SK-N-SH (cell line): ENCODE measurements at regions not wholly inside any gene's neighbourhood (a gene's known extent, or its start where the extent isn't known, plus 50 kb on each side); places are given as distances from the start of the nearest gene placed in this dataset.
A peak's percentile ranks its signal among the peaks of the same experiment; 100 is the strongest.

Source experiments
- CTCF ChIA-PET: fragments of 300-600, 350-600 bp; formaldehyde crosslinking; extraction: SDS; loops from one replicate; lab custom pipeline; 2021; lab: Yijun Ruan, JAX
- POLR2A ChIA-PET: fragments of 350-600 bp; sonication (Branson Sonifier 250); formaldehyde crosslinking; extraction: SDS; loops from one replicate; lab custom pipeline; 2020; ENCODE audit warnings: antibody characterized with exemption, inconsistent platforms; lab: Yijun Ruan, JAX
- DNase-seq: peaks from one replicate; pipeline ENCODE4 v3.0.0; 2012
- H2AFZ ChIP-seq: fragments of 200-600 bp; sonication (generic); 2 replicates; pipeline ENCODE4 v1.8.1; 2016; ENCODE audit warnings: antibody characterized with exemption, mild to moderate bottlenecking, low read depth
- H3F3A ChIP-seq: fragments of 200-600 bp; sonication (generic); replicated peaks from 2 replicates; pipeline ENCODE3; 2016; ENCODE audit warnings: antibody characterized with exemption, mild to moderate bottlenecking; ENCODE audit not compliant: insufficient read depth
- H3K27ac ChIP-seq, 2 experiments: fragments of 200-500 bp in 1 of 2; fragments of 200-600 bp in 1 of 2; sonication (Bioruptor generic) in 1 of 2; sonication (generic), shearing (Covaris generic) in 1 of 2; 2 replicates each; pipeline versions ENCODE4 v1.5.1 to v1.6.1; 2014 to 2016; ENCODE audit warnings: low read depth in 2 of 2, inconsistent platforms in 1 of 2, low read length in 1 of 2, mild to moderate bottlenecking in 1 of 2, mixed read lengths in 1 of 2
- H3K27me3 ChIP-seq: fragments of 200-600 bp; sonication (generic), shearing (Covaris generic); 2 replicates; pipeline ENCODE4 v1.6.1; 2016; ENCODE audit warnings: mixed run types; ENCODE audit not compliant: insufficient read depth
- H3K36me3 ChIP-seq, 2 experiments: fragments of 200-500 bp in 1 of 2; fragments of 200-600 bp in 1 of 2; sonication (Bioruptor generic) in 1 of 2; sonication (generic) in 1 of 2; replicated peaks in 1 of 2; 2 replicates each; pipeline versions ENCODE3 to v1.5.1; 2014 to 2016; ENCODE audit warnings: low read length in 1 of 2, mild to moderate bottlenecking in 1 of 2; ENCODE audit not compliant: insufficient read depth in 2 of 2, control insufficient read depth in 1 of 2
- H3K4me1 ChIP-seq, 2 experiments: fragments of 200-500 bp in 1 of 2; fragments of 200-600 bp in 1 of 2; sonication (Bioruptor generic) in 1 of 2; sonication (generic), shearing (Covaris generic) in 1 of 2; 2 replicates each; pipeline versions ENCODE4 v1.5.1 to v1.6.1; 2014 to 2016; ENCODE audit warnings: low read depth in 1 of 2, low read length in 1 of 2, mixed run types in 1 of 2; ENCODE audit not compliant: insufficient read depth in 2 of 2, control insufficient read depth in 1 of 2
- H3K4me2 ChIP-seq: fragments of 200-600 bp; sonication (generic), shearing (Covaris generic); 2 replicates; pipeline ENCODE4 v1.6.1; 2017; ENCODE audit warnings: mixed run types
- H3K4me3 ChIP-seq, 2 experiments: fragments of 200-500 bp in 1 of 2; fragments of 200-600 bp in 1 of 2; sonication (Bioruptor generic) in 1 of 2; sonication (generic), shearing (Covaris generic) in 1 of 2; 2 replicates each; pipeline versions ENCODE4 v1.5.1 to v1.8.1; 2014 to 2016; ENCODE audit warnings: low read depth in 2 of 2, inconsistent platforms in 1 of 2, low read length in 1 of 2, mild to moderate bottlenecking in 1 of 2, mixed read lengths in 1 of 2, moderate library complexity in 1 of 2
- H3K79me2 ChIP-seq: fragments of 200-600 bp; sonication (generic); 2 replicates; pipeline ENCODE4 v1.8.1; 2017; ENCODE audit warnings: mild to moderate bottlenecking; ENCODE audit not compliant: insufficient read depth
- H3K9ac ChIP-seq: fragments of 200-600 bp; sonication (generic); 2 replicates; pipeline ENCODE4 v1.6.1; 2017; ENCODE audit warnings: mixed run types
- H3K9me2 ChIP-seq: fragments of 200-600 bp; sonication (generic); 2 replicates; pipeline ENCODE4 v1.6.1; 2017; ENCODE audit warnings: mixed run types
- H3K9me3 ChIP-seq: fragments of 200-600 bp; sonication (generic); 2 replicates; pipeline ENCODE4 v1.6.1; 2017; ENCODE audit warnings: mixed run types, mild to moderate bottlenecking, moderate library complexity
- H4K20me1 ChIP-seq: fragments of 200-600 bp; sonication (generic); 2 replicates; pipeline ENCODE4 v1.6.1; 2017; ENCODE audit warnings: mild to moderate bottlenecking, mixed run types; ENCODE audit not compliant: insufficient read depth
- CTCF ChIP-seq: fragments of 200-600 bp; sonication (generic); IDR thresholded peaks from 2 replicates; pipeline ENCODE4 v1.6.1; 2017; ENCODE audit warnings: antibody characterized with exemption, mild to moderate bottlenecking, moderate library complexity
- ELF1 ChIP-seq: IDR thresholded peaks from 2 replicates; pipeline ENCODE4 v1.4.0; 2012
- EZH2phosphoT487 ChIP-seq: fragments of 200-600 bp; sonication (generic); IDR thresholded peaks from 2 replicates; pipeline ENCODE4 v1.6.1; 2017; ENCODE audit warnings: low read depth, mixed run types, mild to moderate bottlenecking, antibody characterized with exemption, moderate library complexity, borderline replicate concordance
- MXI1 ChIP-seq: IDR thresholded peaks from 2 replicates; pipeline ENCODE4 v1.6.1; 2012; ENCODE audit warnings: mild to moderate bottlenecking, low read depth, low read length, improper control_type of control experiment
- NFIC ChIP-seq: IDR thresholded peaks from 2 replicates; pipeline ENCODE4 v1.4.0; 2012; ENCODE audit warnings: borderline replicate concordance
- NRF1 ChIP-seq: IDR thresholded peaks from 2 replicates; pipeline ENCODE4 v1.6.1; 2012; ENCODE audit warnings: low read depth, mild to moderate bottlenecking, low read length
- POLR2AphosphoS5 ChIP-seq: IDR thresholded peaks from 2 replicates; pipeline ENCODE4 v1.6.1; 2012; ENCODE audit warnings: low read depth, low read length
- RCOR1 ChIP-seq: fragments of 150-350 bp; IDR thresholded peaks from 2 replicates; pipeline ENCODE4 v1.6.1; 2017; ENCODE audit warnings: antibody characterized with exemption, low read length
- RFX5 ChIP-seq: IDR thresholded peaks from 2 replicates; pipeline ENCODE4 v1.6.1; 2012; ENCODE audit warnings: mild to moderate bottlenecking, improper control_type of control experiment, low read length
- RXRA ChIP-seq: IDR thresholded peaks from 2 replicates; pipeline ENCODE4 v1.4.0; 2012; ENCODE audit warnings: low read depth, mild to moderate bottlenecking, borderline replicate concordance
- SMC3 ChIP-seq: IDR thresholded peaks from 2 replicates; pipeline ENCODE4 v1.6.1; 2012; ENCODE audit warnings: low read depth, low read length, improper control_type of control experiment
- TAF1 ChIP-seq: IDR thresholded peaks from 2 replicates; pipeline ENCODE4 v1.6.1; 2012; ENCODE audit warnings: low read depth, mild to moderate bottlenecking, low read length, moderate library complexity, borderline replicate concordance
- TEAD4 ChIP-seq: IDR thresholded peaks from 2 replicates; pipeline ENCODE4 v1.4.0; 2012; ENCODE audit warnings: mild to moderate bottlenecking, borderline replicate concordance; ENCODE audit not compliant: insufficient read depth
- USF1 ChIP-seq: IDR thresholded peaks from 2 replicates; pipeline ENCODE4 v1.4.0; 2012; ENCODE audit warnings: low read depth, borderline replicate concordance
- WGBS: methylation state at CpG from one replicate; pipeline ENCODE4 v1.1.6; 2017; ENCODE audit warnings: low lambda C conversion rate; 5-methylcytosine and 5-hydroxymethylcytosine counted together

GRCh38 chr13:34422956-34423355 is 519.1 kb upstream of the NBEA start:
- 90% methylated on average over 6 of the region's 6 CpGs for WGBS
- Histone ChIP-seq H3F3A (no peaks in the 10 kb centered on the region), H4K20me1 (no peaks in the 10 kb centered on the region), H3K36me3 (no peaks in the 10 kb centered on the region), H3K79me2 (no peaks in the 10 kb centered on the region), H3K9me3 (no peaks in the 10 kb centered on the region), H3K4me3 (no peak overlapping the region), H3K9ac (no peak overlapping the region), H2AFZ (no peak overlapping the region), H3K27me3 (no peaks in the 10 kb centered on the region), H3K27ac (no peak overlapping the region), H3K9me2 (no peaks in the 10 kb centered on the region), H3K4me1 (peaks cover 0 to 30% of the 10 kb centered on the region in 2 experiments; a peak in 2 of 4 replicates), H3K4me2 (no peak overlapping the region)
- TF ChIP-seq TAF1 (no peak), NRF1 (no peak)
- POLR2A ChIA-PET = no interaction called here
- no peak for DNase-seq
- CTCF ChIA-PET = interaction anchor here (0.7 to 1.1 kb wide), 2 partner anchors 12 to 725 kb away, joined by 3 to 4 read pairs; no protein-coding TSS in a partner anchor

GRCh38 chr13:34425327-34425949 is 516.6 kb upstream of the NBEA start:
- Histone ChIP-seq H2AFZ (no peak overlapping the region), H3K4me3 (no peak overlapping the region), H3K79me2 (no peaks in the 10 kb centered on the region), H3K9me3 (no peaks in the 10 kb centered on the region), H3K27ac (peak overlapping the region in 1 of 2 experiments; percentile 70; a peak in 2 of 4 replicates), H3K27me3 (no peaks in the 10 kb centered on the region), H3K4me1 (peaks cover 0 to 11% of the 10 kb centered on the region in 2 experiments; a peak in 2 of 4 replicates), H4K20me1 (no peaks in the 10 kb centered on the region), H3K9ac (no peak overlapping the region), H3K9me2 (no peaks in the 10 kb centered on the region), H3K4me2 (no peak overlapping the region), H3K36me3 (no peaks in the 10 kb centered on the region), H3F3A (no peaks in the 10 kb centered on the region)
- TF ChIP-seq EZH2phosphoT487 (no peak), MXI1 (no peak), CTCF (no peak), SMC3 (no peak), ELF1 (no peak), RCOR1 (no peak), RFX5 (no peak), RXRA (no peak), NFIC (no peak), POLR2AphosphoS5 (no peak), TEAD4 (no peak), USF1 (no peak)
- no peak for DNase-seq
- 83% methylated on average over 6 of the region's 6 CpGs for WGBS
- ChIA-PET POLR2A (no interaction called here), CTCF (no interaction called here)
